MM.1S (cell line): ENCODE measurements at regions not wholly inside any gene's neighbourhood (a gene's known extent, or its start where the extent isn't known, plus 50 kb on each side); places are given as distances from the start of the nearest gene placed in this dataset.

Source experiments
- CTCF ChIP-seq: fragments of 300-600 bp; sonication (generic); IDR thresholded peaks from 2 replicates; pipeline ENCODE4 v1.5.1; 2016; ENCODE audit warnings: antibody characterized with exemption, low read length, mixed read lengths
- EZH2 ChIP-seq: fragments of 300-600 bp; sonication (generic); optimal IDR thresholded peaks from 2 replicates; pipeline ENCODE3; 2017; ENCODE audit warnings: low read depth, mild to moderate bottlenecking, antibody characterized with exemption, low read length, mixed read lengths
- EZH2phosphoT487 ChIP-seq: fragments of 300-600 bp; sonication (generic); IDR thresholded peaks from 2 replicates; pipeline ENCODE4 v1.6.1; 2018; ENCODE audit warnings: antibody characterized with exemption, low read length

DNA sequence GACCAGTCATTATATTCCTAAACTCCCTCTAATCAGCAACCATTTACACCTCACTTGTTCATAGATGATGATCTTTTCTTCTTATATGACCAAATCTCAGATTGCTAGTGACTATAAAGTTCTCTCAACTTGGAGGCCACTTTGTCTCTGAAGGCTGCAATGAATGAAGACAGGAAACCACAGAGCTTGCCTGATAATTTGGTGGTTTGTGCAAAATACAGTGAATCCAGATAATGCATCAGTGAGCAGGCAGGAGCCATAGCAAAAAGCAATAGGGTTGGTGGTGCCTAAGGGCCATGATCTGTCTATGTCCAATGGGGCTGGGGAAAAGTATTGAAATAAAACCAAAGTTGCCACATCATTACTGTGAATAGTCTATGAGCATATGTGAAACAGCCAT is 123.8 kb upstream of the LRFN5 start:
- TF ChIP-seq CTCF: no peak
- TF ChIP-seq EZH2: no peak
- TF ChIP-seq EZH2phosphoT487: no peak
